Right lobe of liver (tissue), 4 donors: ENCODE measurements at regions not wholly inside any gene's neighbourhood (a gene's known extent, or its start where the extent isn't known, plus 50 kb on each side); places are given as distances from the start of the nearest gene placed in this dataset.

Experiments used
- CTCF ChIP-seq, 4 donors: fragments of 200-600 bp in 3 of 4; fragments of 450-650 bp in 1 of 4; IDR thresholded peaks; one replicate each; pipeline versions ENCODE4 v1.5.1 to v1.8.0; 2016 to 2022; ENCODE audit warnings: antibody characterized with exemption in 4 of 4, mild to moderate bottlenecking in 2 of 4
- POLR2A ChIP-seq: fragments of 450-650 bp; IDR thresholded peaks from one replicate; pipeline ENCODE4 v1.6.1; 2017; ENCODE audit warnings: antibody characterized with exemption, mild to moderate bottlenecking
- donor health status: DM: no; HTN: no; CAD: no.
- donor health status: DM: no; HTN: no; CAD: no.
- donor health status: DM: no; HTN: yes; CAD: no.

- TF ChIP-seq CTCF (IDR thresholded peaks at IDR 0.05) (no peak), POLR2A (no peak)
These were observed 538.5 kb upstream of the LRRC4C start for GRCh38 chr11:41997844-41998401.
